A204.1 (cell line): ENCODE measurements at regions not wholly inside any gene's neighbourhood (a gene's known extent, or its start where the extent isn't known, plus 50 kb on each side); places are given as distances from the start of the nearest gene placed in this dataset.
"Not testable (repeated sequence)": the region's sequence is repeated elsewhere in the genome, so short reads cannot be mapped to it uniquely, and the experiment has no call there.

ENCODE experiments used
- FAIRE-seq: peaks from 2 replicates; lab custom pipeline; 2012; peaks lifted over from hg19 to GRCh38; lab: Jason Lieb, UNC

- no peak for FAIRE-seq
Observed at GRCh38 chr14:41549821-41550607, 56.7 kb upstream of the LRFN5 start.

GRCh38 chr14:41549282-41549681, 57.4 kb upstream of the LRFN5 start:
- no peak for FAIRE-seq

- no peak for FAIRE-seq
Observed at GRCh38 chr14:41548666-41549065, 58.0 kb upstream of the LRFN5 start.

DNA sequence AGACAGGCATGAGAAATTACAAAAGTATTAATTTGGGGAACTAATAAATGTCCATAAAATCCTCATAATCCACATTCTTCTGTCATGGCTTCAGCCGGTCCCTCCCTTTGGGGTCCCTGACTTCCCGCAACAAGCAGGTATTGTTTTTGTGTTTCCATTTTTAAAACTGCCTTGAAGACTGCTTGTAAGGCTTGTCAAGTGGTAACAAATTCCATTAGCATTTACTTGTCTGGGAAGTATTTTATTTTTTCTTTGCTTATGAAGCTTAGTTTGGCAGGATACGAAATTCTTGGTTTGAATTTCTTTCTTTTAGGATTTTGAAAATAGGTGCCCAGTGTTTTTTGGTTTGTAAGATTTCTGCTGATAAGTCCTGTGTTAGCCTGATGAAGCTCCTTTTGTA, 65.3 kb upstream of the LRFN5 start:
- FAIRE-seq = no peak

- FAIRE-seq = no peak
Observed at GRCh38 chr14:41532255-41532654, 74.4 kb upstream of the LRFN5 start.

- FAIRE-seq = no peak
Observed at GRCh38 chr14:41521891-41522290, 84.8 kb upstream of the LRFN5 start.

- not testable (repeated sequence) for FAIRE-seq
Observed at GRCh38 chr14:41518030-41518429, 88.6 kb upstream of the LRFN5 start.

GRCh38 chr14:41506552-41506951, 100.1 kb upstream of the LRFN5 start:
- no peak for FAIRE-seq

DNA sequence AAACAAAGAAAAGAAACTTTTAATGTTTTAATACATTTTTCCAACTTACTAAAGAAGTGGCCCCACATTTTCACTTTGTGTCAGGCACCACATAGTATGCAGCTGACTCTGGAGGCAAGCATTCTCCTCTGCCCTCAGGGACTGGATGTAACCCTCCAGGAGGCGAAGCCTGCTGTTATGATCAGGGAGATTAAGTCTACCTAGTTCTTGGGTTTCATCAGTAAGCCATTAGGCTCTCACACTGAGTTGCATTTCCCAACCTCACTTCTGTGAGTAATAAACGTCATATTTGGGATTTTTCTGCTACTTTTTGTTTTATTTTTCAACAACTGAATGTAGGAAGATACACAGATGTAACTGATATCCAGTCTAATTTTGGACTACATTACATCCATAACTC, 101.2 kb upstream of the LRFN5 start:
- FAIRE-seq = no peak

- FAIRE-seq = no peak
Observed at GRCh38 chr14:41498959-41499358, 107.7 kb upstream of the LRFN5 start.

DNA sequence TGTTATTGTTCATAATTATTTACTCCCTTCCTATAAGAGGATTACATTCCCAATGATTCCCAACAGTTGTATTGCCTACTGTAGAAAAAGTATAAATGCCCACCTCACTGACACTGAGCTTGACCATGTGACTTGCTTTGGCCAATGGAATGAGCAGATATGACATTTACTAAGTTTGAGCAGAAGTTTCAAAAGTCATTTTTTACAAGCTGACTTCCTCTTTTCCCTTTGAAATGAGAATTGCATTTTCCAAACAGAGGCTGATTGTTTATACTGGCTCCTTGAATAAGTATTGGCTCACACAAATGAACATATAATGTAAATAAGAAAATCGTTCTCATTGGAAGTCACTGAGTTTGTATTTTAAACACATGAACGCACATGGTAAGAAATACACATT, 116.4 kb upstream of the LRFN5 start:
- FAIRE-seq = no peak

GRCh38 chr14:41489315-41489972, 117.2 kb upstream of the LRFN5 start:
- no peak for FAIRE-seq

DNA sequence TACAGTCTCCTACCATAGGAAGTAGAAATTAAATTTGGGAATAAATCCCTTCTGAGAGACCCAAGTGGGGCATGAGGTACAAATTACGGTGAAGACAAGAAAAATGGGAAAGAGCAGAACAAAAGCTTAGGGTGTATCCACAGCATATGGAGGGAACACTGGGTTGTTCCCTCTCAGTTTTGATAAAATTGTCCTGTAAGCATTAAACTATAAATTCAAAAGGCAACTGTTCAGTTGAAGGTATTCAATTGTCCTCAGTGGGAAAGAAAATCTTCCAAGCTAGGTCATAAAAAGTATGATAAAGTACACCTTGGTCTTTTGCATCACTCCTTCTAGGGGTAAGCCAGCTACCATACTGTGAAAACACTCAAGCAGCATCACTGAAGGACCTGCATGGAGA, 118.3 kb upstream of the LRFN5 start:
- FAIRE-seq = no peak

DNA sequence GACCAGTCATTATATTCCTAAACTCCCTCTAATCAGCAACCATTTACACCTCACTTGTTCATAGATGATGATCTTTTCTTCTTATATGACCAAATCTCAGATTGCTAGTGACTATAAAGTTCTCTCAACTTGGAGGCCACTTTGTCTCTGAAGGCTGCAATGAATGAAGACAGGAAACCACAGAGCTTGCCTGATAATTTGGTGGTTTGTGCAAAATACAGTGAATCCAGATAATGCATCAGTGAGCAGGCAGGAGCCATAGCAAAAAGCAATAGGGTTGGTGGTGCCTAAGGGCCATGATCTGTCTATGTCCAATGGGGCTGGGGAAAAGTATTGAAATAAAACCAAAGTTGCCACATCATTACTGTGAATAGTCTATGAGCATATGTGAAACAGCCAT, 123.8 kb upstream of the LRFN5 start:
- FAIRE-seq = no peak

- no peak for FAIRE-seq
Observed at GRCh38 chr14:41476526-41476925, 130.2 kb upstream of the LRFN5 start.

DNA sequence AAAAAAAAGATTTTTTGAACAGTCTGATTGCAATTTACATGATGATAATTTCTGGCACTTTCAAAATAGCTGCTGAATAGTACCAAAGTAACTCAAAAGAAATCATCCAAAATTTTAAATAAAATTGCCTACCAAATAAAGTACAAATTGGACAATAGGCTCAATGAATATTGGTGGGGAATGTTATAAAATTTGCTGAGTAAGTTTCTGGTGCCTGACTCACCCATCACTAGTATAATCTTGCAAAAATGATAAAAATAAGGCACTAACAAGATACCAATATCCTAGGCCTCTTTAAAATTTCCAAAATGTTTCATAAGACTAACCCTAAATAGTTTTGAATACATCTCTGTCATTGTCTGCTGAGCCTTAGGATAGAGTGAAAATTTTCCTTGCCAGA, 145.3 kb upstream of the LRFN5 start:
- no peak for FAIRE-seq

DNA sequence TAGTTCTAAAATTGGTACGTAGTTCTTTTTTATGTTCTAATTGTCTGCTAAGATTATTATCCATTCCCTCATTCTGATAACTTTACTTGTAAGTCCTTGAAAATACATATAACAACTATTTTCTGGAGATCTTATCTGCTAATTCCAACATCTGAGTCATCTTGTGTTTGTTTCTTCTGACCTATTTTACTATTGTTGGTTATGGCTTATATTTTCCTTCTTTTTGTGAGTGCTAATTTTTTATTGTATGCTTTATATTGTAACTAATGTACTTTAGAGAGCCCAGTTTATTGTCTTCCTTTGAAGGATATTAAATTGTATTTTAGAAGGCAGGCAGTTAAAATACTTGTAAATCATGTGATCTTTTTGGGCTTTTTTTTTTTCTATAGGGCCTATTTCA, 149.3 kb upstream of the LRFN5 start:
- no peak for FAIRE-seq

GRCh38 chr14:41449066-41449465, 157.6 kb upstream of the LRFN5 start:
- FAIRE-seq = no peak

- FAIRE-seq = no peak
Observed at GRCh38 chr14:41446008-41446407, 160.7 kb upstream of the LRFN5 start.

GRCh38 chr14:41423503-41423902, 183.2 kb upstream of the LRFN5 start:
- no peak for FAIRE-seq

GRCh38 chr14:41421308-41421707, 185.4 kb upstream of the LRFN5 start:
- not testable (repeated sequence) for FAIRE-seq

GRCh38 chr14:41419709-41420108, 187.0 kb upstream of the LRFN5 start:
- no peak for FAIRE-seq

DNA sequence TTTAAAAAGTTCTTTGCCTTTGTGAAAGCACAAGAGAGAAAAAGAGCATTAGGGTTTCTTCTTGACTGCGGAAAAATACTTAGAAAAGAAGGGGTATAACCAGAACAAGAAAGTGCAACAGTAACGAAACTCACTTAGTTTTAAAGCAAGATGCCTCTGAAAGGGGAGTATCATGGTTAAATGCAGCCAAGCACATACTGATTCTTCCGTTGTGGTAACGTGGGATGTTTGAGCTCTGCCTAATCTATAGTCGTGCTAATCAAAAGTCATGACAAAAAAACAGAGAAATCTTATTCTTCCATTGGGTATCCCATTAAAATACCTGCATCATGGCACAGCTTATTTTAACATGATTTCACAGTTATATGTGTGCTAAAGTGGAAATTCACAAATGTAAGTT, 187.8 kb upstream of the LRFN5 start:
- no peak for FAIRE-seq

GRCh38 chr14:41409806-41410205, 196.9 kb upstream of the LRFN5 start:
- FAIRE-seq = no peak
